ENCODE measurements at regions not wholly inside any gene's neighbourhood (a gene's known extent, or its start where the extent isn't known, plus 50 kb on each side); places are given as distances from the start of the nearest gene placed in this dataset.
A peak's percentile ranks its signal among the peaks of the same experiment; 100 is the strongest.
"Not testable (repeated sequence)": the region's sequence is repeated elsewhere in the genome, so short reads cannot be mapped to it uniquely, and the experiment has no call there.

DNA sequence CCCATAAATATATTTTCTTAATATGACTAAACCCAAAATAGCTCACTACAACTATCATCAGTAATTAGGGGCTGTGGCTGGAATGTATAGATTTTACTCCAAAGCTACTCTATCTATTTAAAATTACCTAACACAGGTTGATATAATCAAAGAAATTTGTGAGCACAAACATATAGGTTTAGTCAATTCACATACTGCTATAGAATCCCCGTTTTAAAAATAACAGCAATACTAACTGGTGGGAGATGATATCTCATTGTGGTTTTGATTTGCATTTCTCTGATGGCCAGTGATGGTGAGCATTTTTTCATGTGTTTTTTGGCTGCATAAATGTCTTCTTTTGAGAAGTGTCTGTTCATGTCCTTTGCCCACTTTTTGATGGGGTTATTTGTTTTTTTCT, 1434.9 kb upstream of the CELF2 start:
- not testable (repeated sequence) for H3K4me1 Mint-ChIP-seq, H3K9me3 Mint-ChIP-seq, H3K27ac Mint-ChIP-seq, H3K4me3 Mint-ChIP-seq, DNase-seq, H3K27me3 Mint-ChIP-seq, ATAC-seq

DNA sequence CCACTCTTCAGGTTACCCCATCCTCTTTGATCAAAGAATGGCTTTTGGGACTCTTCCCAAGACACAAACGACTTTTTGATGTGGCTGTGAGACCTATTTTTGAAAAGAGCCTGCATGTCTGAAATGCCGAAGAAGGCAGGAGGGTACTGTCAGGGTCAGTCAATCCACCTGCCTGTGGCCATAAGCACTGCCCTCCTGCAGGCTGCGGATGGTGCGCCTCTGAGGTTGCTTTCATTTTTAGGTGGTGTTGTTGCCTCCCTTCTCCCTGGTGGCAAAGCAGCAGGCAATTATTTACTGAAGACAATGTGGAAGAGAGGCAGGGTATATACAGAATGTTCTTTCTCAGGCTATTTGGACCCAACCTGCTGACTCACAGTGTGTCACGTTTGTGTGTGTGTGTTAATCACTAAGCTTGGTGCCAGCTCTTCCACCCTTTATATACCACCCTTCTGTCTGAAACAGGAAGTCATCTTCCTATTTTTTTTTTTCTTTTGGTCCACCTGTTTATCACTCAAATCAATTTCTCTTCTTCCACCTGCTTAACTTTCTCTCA, 1421.2 kb upstream of the CELF2 start:
- Mint-ChIP-seq H3K4me3 (no peak overlapping the region), H3K4me1 (no peaks in the 10 kb centered on the region), H3K27me3 (no peaks in the 10 kb centered on the region), H3K27ac (no peak overlapping the region), H3K9me3 (no peaks in the 10 kb centered on the region)
- DNase-seq, result no peak
- no peak for ATAC-seq

DNA sequence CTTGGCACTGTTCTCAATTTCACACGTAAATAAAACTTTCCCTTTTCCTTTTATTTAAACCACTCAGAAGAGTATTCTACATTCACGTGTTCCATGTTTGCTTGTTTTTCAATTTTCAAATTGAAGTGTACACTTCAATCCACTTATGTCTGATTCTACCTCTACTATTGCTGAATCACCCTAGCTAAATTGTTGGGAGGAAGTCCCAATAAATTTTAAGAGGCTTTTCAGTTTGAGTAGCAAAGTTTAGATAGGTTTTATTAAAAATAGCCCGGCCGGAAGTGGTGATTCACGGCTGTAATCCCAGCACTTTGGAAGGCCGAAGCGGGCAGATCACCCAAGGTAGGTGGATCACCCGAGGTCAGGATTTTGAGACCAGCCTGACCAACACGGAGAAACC, 1414.7 kb upstream of the CELF2 start:
- ATAC-seq, result no peak
- Mint-ChIP-seq H3K27ac (no peak overlapping the region), H3K4me3 (no peak overlapping the region), H3K4me1 (no peaks in the 10 kb centered on the region), H3K9me3 (no peaks in the 10 kb centered on the region), H3K27me3 (no peaks in the 10 kb centered on the region)
- no peak for DNase-seq

DNA sequence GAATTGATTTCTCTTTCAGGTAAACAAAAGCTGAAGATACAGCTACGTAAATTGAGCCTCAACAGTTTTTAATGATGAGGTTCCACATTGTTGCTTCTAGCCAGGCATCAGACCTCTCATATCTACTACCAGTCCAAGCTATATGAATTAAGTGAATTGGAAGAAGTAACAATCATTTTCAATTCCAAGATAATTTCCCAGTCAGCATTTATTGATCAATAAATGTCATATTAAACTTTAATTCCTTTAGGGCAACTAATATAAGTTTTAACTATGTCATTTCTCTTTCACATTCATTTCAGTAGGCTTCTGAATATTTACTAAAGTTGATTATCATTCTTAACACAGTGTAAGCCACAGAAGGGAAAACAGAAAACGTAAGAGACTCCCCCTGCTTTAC, 1413.7 kb upstream of the CELF2 start:
- Mint-ChIP-seq H3K27me3 (no peaks in the 10 kb centered on the region), H3K9me3 (no peaks in the 10 kb centered on the region), H3K27ac (no peak overlapping the region), H3K4me1 (no peaks in the 10 kb centered on the region), H3K4me3 (no peak overlapping the region)
- no peak for ATAC-seq
- no peak for DNase-seq

DNA sequence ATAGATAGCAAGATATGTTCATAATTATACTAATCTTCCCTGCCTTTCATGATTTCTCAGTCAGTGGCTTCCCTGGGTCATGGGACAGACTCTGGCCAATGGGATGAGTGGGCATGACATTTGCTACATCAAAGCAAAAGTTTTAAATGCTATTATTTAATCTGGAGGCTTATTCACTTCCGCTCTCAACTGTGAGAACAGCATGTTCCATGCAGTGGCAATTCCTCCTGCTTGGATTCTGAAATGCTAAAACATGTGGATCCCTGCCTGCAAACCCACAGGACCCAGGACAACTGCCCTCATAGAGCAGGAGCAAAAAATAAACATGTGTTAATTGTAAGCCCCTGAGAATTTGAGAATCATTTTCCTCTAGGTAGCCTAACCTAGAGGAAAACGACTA, 1412.4 kb upstream of the CELF2 start:
- no peaks in the 10 kb centered on the region for H3K27me3 Mint-ChIP-seq
- no peak overlapping the region for H3K4me3 Mint-ChIP-seq
- no peaks in the 10 kb centered on the region for H3K9me3 Mint-ChIP-seq
- no peaks in the 10 kb centered on the region for H3K4me1 Mint-ChIP-seq
- no peak for ATAC-seq
- no peak overlapping the region for H3K27ac Mint-ChIP-seq
- DNase-seq, result no peak

DNA sequence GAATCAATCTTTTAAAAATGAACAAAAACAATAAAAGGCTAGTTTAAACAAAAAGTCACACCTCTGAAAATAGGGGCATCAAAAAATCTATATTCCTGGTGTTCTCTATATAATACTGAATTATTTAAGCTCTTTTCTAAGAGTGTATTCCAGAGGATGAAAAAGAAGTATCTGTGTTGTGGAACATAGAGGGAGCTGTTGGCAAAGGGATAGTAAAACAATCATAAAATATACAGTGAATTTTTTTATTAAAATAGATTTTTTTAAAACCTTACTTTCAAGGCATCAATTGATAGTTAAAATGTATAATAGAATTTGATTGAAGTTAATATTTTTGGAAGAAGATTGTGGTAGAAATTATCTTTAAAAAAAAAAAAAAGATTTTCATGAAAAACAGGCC, 1409.1 kb upstream of the CELF2 start:
- H3K27me3 Mint-ChIP-seq, result no peaks in the 10 kb centered on the region
- no peak overlapping the region for H3K27ac Mint-ChIP-seq
- DNase-seq (no peak), ATAC-seq (no peak)
- no peaks in the 10 kb centered on the region for H3K9me3 Mint-ChIP-seq
- no peak overlapping the region for H3K4me3 Mint-ChIP-seq
- H3K4me1 Mint-ChIP-seq, result no peaks in the 10 kb centered on the region

DNA sequence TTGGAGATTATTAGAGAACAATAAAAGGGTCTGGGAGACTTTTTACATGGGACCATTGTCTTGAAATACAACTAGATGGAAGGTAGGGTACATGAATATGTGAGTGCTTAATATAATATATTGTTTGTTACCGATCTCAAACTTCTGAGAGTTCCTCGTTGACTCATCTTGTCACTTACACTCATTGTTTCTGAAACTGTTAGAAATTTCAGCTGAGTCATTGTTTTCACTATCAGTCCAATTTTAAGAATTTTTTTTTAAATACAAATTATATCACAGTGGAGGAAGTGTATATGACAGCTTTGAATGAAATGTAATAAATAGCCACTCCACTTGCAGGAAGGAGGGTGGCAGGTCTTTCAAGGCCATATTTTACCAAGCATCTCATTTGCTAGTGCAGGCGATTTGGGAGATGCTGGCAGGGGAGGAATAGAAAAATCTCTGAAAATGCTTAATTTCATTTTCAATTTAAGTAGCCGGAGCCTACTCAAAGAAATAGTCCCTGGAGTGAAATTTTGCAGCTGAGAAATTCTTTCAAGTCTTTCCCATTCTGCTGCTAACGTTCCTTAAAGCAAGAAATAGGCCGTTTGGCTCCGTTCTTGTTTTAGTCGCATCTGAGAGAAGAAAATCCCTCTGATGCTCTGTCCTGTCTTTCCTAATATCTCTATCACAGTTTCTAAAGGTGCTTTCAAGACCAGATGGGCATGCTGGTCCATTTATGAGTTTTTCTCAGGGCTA, 1404.2 kb upstream of the CELF2 start:
- Mint-ChIP-seq H3K27me3 (no peaks in the 10 kb centered on the region), H3K4me1 (no peaks in the 10 kb centered on the region), H3K27ac (peak overlapping the region in 1 of 2 donors; percentile 46), H3K4me3 (no peak overlapping the region), H3K9me3 (no peaks in the 10 kb centered on the region)
- peak; percentile 20 for ATAC-seq
- no peak for DNase-seq

DNA sequence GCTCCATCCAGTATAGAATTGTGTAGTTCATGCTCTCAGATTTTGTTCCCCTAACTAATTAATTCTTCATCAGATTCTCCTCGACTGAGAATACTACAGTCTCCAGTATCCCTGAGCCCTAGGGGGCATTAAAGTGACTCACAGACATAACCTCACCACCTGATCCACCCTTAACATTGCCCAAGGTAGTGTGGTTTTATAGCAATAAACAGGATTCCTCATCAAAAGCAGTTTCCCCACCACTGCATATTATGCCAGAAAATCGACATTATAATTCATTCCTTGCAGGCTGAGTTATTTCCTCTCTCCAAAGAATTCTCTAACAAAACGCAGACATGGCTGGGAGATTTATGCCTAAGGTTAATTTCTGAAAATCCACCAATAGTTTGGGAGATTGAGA, 1402.5 kb upstream of the CELF2 start:
- H3K4me1 Mint-ChIP-seq, result no peaks in the 10 kb centered on the region
- DNase-seq, result no peak
- ATAC-seq, result no peak

DNA sequence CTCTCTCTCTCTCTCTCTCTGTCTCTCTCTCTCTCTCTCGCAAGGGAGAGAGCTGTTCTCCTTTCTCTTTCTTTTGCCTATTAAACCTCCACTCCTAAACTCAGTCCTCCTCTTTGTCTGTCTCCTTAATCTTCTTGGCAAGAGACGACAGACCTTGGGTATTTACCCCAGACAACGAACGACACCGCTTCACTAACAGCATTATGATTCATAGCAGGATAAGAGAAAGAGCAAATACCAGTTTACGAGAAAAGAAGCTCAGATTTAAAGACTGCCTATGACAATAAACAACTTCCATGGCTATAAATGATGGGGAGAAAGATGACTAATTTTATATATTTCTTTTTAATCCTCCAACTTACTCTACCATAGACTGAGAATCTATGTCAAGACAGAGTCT, 1396.5 kb upstream of the CELF2 start:
- DNase-seq, result no peak
- H3K27me3 Mint-ChIP-seq, result no peaks in the 10 kb centered on the region
- no peaks in the 10 kb centered on the region for H3K4me1 Mint-ChIP-seq
- ATAC-seq, result no peak
- no peak overlapping the region for H3K27ac Mint-ChIP-seq
- H3K9me3 Mint-ChIP-seq, result peaks cover 14 to 18% of the 10 kb centered on the region in 2 donors
- H3K4me3 Mint-ChIP-seq, result no peak overlapping the region

More for the DNA sequence above, 1402.5 kb upstream of the CELF2 start:
- Mint-ChIP-seq H3K4me3 (no peak overlapping the region), H3K27me3 (no peaks in the 10 kb centered on the region), H3K9me3 (peaks cover 5 to 7% of the 10 kb centered on the region in 2 donors), H3K27ac (no peak overlapping the region)

DNA sequence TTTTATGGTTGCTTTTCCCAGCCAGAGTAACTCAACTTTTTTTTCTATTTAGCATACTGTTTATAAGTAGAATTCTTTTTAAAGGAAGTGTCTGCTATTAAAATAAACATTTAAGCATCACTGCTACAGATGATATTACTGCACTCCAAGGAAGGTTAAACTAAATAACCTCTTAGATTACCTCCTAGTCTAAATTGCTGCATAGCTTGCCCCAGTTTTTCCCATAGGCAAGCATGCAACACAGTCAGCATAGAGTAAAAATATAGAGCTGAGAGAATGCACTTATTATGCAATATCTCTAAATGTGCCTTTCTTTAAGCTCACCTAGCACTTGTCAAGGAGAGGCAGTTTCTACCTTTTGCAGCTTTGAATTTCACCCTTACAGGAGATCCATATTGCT, 1392.4 kb upstream of the CELF2 start:
- DNase-seq, result no peak
- H3K27me3 Mint-ChIP-seq, result no peaks in the 10 kb centered on the region
- H3K4me3 Mint-ChIP-seq, result no peak overlapping the region
- ATAC-seq, result no peak
- H3K4me1 Mint-ChIP-seq, result no peaks in the 10 kb centered on the region
- peaks cover 9 to 11% of the 10 kb centered on the region in 2 donors for H3K9me3 Mint-ChIP-seq
- no peak overlapping the region for H3K27ac Mint-ChIP-seq

DNA sequence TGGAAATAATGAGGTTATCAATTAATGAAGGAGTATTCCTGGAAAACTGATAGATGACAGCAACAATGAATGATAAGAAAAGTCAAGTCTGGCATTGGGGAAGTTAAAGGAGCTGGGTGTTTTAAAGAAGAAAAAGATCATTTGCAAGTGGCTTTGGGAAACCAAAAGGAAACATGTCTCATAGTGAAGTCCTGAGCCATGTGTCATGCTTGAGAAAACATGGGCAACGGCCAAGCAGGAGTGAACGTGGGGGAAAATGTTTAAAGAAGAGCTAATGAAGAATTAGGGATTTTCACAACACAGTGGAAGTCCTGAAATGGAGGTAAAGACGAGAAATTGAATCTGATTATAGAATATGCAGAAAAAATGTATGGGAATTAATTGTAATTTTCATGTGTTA, 1383.2 kb upstream of the CELF2 start:
- no peak for DNase-seq
- Mint-ChIP-seq H3K4me3 (no peak overlapping the region), H3K27me3 (no peaks in the 10 kb centered on the region), H3K4me1 (no peaks in the 10 kb centered on the region), H3K9me3 (no peaks in the 10 kb centered on the region), H3K27ac (no peak overlapping the region)
- ATAC-seq, result no peak

DNA sequence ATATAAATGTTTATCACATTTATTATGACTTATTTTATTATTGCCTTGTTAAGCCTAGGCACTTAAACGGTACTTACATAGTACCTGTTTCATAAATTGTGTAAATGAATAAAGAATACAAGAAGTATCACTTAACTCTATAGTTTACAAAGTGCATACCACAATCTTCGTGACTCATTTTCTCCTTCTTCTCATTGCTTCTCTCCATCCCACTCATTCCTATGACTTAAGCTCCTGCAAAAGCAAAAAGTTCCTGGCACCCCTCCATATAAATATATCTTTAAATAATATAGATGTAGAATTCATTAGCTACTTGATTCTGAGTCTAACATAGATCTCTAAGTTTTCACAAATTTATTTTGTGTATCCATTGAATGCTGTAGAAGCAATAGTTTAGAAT, 1382.0 kb upstream of the CELF2 start:
- no peaks in the 10 kb centered on the region for H3K9me3 Mint-ChIP-seq
- H3K4me1 Mint-ChIP-seq, result no peaks in the 10 kb centered on the region
- H3K27ac Mint-ChIP-seq, result no peak overlapping the region
- no peak for ATAC-seq
- no peak for DNase-seq
- no peaks in the 10 kb centered on the region for H3K27me3 Mint-ChIP-seq
- H3K4me3 Mint-ChIP-seq, result no peak overlapping the region

DNA sequence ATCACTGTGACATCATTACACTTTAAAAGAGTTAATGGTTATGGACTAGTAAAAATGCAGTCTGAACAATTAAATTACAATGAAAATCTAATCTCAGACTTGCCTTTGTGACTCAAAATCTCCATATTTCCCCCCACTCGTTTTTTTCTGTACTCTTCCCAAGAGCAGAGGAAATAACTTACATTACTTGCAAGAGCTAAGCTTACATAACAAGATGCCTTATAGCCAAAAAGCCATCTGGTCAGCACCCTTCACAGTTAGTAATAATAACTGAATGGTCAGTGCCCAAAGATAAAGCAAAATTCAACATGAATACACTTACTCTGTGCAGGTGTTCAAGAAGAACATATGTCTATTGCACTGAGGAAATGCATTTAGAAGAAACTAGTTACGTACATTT, 1381.5 kb upstream of the CELF2 start:
- H3K27me3 Mint-ChIP-seq, result no peaks in the 10 kb centered on the region
- no peak overlapping the region for H3K27ac Mint-ChIP-seq
- no peak overlapping the region for H3K4me3 Mint-ChIP-seq
- H3K9me3 Mint-ChIP-seq, result no peaks in the 10 kb centered on the region
- DNase-seq (no peak), ATAC-seq (no peak)
- no peaks in the 10 kb centered on the region for H3K4me1 Mint-ChIP-seq

DNA sequence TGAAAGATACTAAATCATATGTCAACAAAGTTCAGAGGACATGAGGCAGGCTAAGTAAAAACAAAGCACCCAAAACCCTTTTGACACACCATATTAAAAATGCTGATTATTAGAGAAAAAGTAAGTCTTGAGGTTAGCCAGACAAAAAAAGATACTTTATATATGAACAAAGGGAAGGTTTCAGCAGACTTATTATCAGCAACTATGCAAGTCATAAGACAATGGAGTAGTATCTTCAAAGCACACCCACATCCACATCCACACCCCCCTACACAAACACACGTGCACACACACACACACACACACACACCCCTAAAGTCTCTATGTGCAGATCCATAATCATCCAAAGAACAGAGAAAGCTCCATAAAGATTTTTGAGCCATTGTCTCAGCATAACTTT, 1373.9 kb upstream of the CELF2 start:
- H3K9me3 Mint-ChIP-seq, result peaks cover 6 to 18% of the 10 kb centered on the region in 2 donors
- DNase-seq, result no peak
- H3K4me1 Mint-ChIP-seq, result no peaks in the 10 kb centered on the region
- no peak for ATAC-seq
- H3K27ac Mint-ChIP-seq, result no peak overlapping the region
- no peaks in the 10 kb centered on the region for H3K27me3 Mint-ChIP-seq
- H3K4me3 Mint-ChIP-seq, result no peak overlapping the region

DNA sequence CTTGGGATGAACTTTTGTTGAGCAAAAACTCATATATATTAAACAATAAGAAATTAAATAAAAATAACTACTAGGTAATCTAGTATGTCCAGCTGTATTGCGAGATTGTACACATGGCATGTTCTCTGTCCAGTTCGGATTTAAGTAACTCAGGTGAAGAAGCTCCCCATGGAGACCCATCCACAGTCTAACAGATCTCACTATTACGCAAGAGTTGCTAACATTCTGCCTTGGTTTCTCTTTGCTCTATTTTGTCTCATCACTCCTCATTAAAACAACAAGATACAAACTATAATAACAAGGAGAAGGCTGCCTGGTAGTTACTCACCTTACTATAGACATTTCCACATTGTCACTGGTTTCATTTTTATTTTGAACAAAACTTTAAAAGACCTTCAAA, 1372.3 kb upstream of the CELF2 start:
- ATAC-seq (no peak), DNase-seq (no peak)
- Mint-ChIP-seq H3K27ac (no peak overlapping the region), H3K27me3 (no peaks in the 10 kb centered on the region), H3K4me3 (no peak overlapping the region), H3K4me1 (no peaks in the 10 kb centered on the region), H3K9me3 (peaks cover 6 to 18% of the 10 kb centered on the region in 2 donors)

DNA sequence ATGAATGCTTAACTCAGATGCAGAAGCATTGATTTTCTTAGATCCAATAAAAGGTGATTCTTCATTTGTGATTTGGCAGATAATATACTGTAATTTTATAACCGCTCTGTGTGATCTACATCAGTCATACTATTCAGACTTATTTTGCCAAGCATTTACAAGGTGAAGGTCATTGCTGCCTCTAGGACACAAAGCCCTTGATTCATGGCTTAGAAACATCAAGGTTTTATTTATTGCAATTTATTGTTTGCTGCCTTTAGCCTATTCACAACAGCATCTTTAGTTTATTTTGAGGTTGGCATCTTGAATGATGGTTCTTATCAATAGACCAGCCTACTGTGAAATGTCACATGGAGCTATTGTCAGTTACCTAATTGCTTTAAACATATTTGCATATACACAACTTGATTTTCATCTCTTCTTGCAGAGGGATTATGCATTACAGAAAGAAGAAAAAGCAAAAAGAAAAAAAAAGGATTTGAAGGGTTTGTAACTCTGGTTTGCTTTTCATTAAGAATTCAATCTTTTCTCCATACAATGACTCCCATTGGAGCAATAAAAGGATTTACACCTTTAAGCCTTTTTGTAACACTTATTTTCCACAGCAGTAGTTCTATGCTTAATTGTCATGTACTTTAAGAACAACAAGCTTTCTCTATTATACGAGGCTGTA, 1371.6 kb upstream of the CELF2 start:
- DNase-seq (no peak), ATAC-seq (no peak)
- Mint-ChIP-seq H3K4me1 (no peaks in the 10 kb centered on the region), H3K9me3 (peaks cover 6 to 18% of the 10 kb centered on the region in 2 donors), H3K27me3 (no peaks in the 10 kb centered on the region), H3K27ac (no peak overlapping the region), H3K4me3 (no peak overlapping the region)
